GM12891 (cell line): ENCODE measurements at regions not wholly inside any gene's neighbourhood (a gene's known extent, or its start where the extent isn't known, plus 50 kb on each side); places are given as distances from the start of the nearest gene placed in this dataset.

Experiments
- PAX5 ChIP-seq: IDR thresholded peaks from 2 replicates; pipeline ENCODE4 v1.6.1; 2011; ENCODE audit warnings: low read length, moderate library complexity, mild to moderate bottlenecking; ENCODE audit not compliant: insufficient read depth, severe bottlenecking
- POLR2A ChIP-seq: IDR thresholded peaks from 2 replicates; pipeline ENCODE4 v1.6.1; 2011; ENCODE audit warnings: low read depth, low read length, control low read depth
- POLR2AphosphoS5 ChIP-seq: IDR thresholded peaks from 2 replicates; pipeline ENCODE4 v1.6.1; 2011; ENCODE audit warnings: low read depth, low read length, control low read depth
- POU2F2 ChIP-seq: IDR thresholded peaks from 2 replicates; pipeline ENCODE4 v1.6.1; 2011; ENCODE audit warnings: low read depth, mild to moderate bottlenecking, control low read depth, low read length, moderate library complexity
- TAF1 ChIP-seq: IDR thresholded peaks from 2 replicates; pipeline ENCODE4 v1.6.1; 2011; ENCODE audit warnings: low read depth, low read length, control low read depth

DNA sequence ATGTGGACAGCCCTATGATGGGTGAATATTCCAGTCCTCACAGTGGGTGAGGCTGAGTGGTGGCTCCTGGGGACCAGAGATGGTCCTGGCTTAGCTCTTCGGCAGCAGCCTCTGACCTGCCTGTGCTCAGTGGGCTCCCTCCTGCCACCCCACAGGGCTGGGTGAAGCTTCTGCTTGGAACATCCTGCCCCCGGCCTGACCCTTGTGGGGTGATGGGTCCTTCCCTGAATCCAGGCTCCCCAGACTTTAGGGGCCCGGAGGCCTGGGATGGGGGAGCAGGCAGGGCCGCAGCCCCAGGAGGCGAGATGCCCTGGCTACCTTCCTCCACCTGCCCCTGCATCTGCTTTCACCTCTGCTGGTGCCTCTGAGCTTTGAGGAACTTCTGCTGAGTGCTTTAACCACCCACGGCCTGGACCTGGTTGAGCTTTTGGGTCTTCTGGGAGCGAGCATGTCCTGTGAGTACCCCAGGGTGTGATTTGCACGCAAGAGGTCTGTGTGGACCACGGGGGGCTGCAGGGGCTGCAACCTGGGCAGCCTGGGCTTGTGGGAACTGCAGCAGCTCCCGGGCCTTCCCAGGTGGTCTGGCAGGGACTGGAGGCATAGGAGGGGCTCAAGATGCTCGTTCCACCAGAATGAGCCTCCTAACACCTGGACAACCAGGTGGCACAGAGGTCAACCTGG is 159.5 kb downstream of the KIF26A start:
- TF ChIP-seq TAF1 = no peak
- TF ChIP-seq POLR2A = no peak
- TF ChIP-seq POU2F2 = no peak
- TF ChIP-seq POLR2AphosphoS5 = no peak
- TF ChIP-seq PAX5 = no peak
